ENCODE measurements at regions not wholly inside any gene's neighbourhood (a gene's known extent, or its start where the extent isn't known, plus 50 kb on each side); places are given as distances from the start of the nearest gene placed in this dataset.

DNA sequence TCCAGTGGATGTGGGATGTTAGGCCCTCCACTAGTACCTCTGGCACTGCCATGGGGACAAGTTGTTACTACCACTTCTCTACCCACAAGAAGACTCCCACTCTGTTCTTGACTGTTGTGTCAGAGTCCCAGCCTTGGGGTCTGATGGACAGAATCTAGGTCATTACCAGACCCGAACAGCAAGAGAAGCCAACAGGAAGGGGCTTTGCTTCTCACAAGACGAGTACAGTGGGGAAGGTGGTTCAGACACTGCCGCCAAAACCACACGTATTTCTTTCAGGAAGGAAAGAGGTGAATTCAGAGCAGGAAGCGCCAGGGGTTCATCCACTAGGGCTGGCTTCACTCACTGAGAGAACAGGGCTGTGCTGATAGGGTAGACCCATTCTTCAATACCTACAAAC is 161.3 kb upstream of the KIT start:
- DNase-seq: no peak

DNA sequence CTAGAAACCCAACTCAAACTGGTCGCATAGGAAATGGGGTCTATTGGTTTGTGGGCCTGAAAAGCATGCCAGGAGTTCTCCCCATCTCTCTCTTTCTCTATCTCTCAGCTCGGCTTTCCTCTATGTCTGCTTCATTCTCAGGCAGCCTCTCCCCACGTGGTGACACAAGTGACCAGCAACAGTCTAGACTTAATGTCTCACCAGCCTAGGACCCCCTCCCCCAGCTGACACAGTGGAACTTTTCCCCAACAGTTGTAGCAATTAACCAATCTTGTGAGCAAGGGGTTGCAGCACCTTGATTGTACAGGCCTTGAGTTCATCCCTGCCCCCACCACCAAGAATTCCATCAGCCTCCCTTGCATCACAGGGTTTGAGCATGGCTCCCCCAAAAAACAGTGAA is 159.8 kb upstream of the KIT start:
- DNase-seq: no peak

DNA sequence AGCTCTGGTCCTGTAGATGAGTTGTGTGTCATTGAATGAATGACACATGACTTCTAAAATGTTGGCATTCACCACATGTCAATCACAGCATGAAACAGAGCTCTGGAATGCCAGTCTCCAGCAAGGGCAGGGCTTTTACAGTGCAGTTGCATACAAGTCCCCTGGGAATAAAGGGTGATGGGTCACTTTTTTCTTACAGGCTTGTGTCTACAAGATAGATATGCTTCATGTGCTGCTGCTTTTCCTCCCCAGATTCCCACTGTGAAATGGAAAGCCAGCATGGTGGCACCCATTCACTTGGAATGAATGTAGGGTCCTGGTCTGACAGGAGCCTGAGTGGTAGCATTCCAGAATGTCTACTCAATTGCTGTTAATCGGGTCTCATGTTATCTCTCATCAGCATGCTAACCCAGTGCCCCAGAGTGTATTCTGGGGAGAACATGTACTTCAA is 159.1 kb upstream of the KIT start:
- no peak for DNase-seq

DNA sequence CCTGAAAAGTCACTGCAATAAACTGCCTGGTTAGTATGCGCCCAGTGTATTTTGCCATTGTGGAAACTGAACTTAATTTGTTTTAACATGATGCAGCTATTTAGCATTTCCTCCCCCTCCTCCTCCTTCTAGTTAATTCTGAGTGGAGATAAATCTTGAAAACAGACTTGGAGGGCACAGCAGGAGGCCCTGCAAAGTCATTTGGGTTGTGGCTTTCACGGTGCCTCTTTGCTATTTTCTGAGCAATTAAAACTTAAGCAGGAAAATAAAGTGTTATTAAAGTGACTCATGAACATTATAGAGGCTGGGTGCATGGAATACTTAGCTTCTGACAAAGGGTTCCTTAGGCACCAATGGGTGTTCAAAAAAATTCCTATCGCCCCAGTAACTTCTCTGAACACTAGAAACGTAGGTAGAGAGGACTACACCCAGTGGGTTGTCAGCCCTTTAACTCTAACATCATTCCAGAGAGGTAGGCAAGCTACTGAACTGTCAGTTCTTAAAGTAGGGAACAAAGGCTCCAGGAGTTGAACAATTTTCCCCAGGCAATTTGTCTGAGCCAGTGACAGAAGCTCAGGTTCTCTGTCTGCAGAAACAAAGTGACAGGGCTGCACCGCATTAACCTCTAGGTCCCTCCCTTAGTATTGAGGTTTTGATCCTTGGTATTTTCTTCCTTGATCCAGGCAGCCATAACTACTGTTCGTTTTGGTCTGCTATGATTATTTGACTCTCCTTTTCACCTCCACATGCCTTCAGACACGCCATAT is 158.3 kb upstream of the KIT start:
- DNase-seq: no peak

DNA sequence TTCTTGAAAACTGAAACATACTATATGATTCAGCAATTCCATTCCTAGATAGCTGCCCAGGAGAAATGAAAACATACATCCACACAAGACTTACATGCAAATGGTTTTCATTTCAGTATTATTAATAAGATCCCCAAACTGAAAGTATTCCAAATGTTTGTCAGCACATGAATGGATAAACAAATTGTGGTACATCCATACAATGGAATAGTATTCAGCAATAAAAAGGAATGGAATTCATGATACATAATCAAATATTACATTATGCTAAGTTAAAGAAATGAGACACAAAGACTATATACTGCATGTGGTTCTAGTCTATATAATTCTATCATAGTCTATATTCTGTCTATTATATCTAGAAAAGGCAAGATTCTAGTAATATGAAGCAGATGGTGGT is 152.4 kb upstream of the KIT start:
- DNase-seq: no peak

DNA sequence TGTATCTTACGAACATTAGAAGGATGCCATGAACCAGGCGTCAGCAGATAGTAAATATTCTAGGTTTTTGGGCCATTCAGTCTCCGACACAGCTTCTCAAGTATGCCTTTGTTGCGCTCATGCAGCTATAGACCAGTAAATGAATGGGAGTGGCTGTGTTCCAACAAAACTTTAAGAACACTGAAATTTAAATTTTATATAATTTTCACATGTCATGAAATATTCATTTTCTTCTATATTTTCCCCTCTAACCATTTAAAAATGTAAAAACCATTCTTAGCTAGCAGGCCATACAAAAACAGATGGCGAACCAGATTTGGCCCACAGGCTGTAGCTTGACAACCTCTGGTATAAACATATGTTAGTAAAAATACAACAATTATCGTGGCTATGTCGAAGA is 151.8 kb upstream of the KIT start:
- no peak for DNase-seq

DNA sequence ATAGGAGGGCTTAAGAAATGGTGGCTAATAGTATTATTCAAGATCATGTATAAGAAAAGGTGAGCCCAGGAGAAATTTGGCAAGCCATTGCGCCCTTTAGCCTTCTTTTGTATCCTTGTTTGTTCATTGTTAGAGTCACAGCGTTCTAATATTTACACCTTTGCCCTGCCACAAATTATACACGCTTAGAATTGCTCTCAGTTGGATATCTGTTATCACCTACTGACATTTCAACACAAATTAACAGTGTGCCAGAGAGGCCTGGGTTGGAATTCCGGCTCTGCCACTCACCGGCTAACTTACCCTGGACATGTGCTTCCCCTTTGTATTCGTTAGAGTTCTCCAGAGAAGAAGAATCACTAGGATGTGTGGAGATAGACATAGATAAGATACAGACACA is 148.7 kb upstream of the KIT start:
- no peak for DNase-seq

DNA sequence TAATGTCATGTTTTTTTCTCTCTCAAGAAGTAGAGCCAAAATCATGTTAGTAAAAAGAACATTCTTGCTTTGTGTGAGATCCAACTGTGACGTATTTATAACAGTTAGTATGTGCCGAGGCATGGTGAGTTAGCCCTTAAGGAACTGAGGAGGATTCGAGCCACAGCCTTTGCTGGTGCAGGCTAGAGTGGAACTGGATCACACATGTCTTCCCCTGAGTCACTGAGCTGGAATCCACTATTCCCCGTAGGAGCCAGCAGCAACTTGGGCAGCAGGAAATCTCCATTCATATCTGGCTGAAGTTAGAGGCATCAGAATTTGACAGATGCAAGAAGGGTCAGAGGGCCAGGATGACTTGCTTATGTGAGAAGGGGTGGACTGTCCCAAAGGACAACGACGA is 144.6 kb upstream of the KIT start:
- no peak for DNase-seq

DNA sequence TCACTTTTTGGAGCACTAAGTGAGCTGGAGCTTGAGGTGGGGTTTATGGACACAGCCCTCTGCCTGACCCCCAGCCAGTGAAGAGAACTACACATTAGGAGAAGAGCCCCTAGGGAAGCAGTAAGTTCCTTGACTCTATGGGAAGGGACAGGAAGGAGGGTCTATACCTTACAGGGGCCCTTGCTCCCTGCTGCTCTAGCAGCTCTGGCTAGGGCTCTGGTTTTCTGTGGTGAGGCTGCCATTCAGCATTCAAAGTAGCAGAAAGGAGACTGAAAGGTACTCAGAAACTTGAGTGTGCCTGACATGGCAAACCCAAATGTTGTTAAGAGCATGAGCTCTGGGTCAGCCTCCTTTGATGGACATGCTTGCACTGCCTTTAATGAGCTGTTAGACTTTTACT is 144.0 kb upstream of the KIT start:
- no peak for DNase-seq

DNA sequence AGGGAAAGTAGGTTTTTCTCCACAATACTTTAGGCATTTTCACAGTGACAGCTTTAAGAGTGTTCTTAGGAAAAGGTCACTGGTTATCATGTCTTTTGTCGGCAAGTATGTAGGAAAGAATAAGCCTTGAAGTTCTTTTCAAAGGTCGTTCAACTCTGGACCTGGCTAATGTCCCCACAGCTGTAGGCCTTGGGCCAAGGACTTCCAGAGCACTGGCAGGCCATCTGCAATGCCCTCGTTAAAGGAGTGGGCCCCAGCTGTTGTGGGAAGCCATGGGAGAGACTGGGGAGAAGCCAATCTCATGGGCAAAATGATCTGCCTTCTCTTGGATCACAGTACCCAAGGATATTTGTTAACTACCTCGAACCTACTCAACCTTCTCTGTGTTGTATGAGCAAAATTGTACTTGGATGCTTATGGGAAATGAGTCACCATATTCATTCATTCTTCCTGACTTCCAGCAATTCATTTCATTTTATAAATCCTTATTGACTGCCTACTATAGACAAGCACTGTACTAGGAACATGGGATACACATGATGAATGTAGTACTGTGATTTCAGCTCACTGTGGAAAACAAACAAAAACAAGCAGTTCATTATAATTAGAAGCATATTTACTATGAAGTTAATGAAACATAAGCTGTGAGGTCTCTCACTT is 141.1 kb upstream of the KIT start:
- no peak for DNase-seq

DNA sequence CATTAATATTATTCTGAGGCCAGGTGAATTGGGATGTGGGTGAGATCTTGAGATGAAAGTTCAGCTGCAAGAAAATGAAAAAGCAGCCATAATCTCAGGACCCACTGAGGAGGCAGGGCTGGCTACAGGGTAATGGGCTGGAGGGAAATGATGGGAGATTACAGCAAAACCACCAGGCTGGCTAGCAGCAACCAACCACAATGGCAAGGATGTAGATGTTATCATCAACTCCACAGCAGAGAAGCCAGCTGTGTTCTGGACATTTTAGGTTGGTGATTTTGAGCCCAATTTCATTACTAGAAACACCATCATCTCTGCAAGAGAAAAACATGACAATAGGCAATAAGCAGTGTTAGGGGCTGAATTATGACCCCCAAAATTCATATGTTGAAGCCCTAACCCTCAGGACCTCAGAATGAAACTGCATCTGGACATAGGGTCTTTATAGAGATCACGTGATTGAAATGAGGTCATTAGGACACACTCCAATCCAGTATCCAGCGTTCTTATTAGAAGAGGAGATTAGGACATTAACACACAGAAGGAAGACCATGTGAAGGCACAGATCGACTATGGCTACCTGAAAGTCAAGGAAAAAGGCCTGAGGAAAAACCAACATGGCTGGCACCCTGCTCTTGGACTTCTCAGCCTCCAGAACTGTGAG is 139.8 kb upstream of the KIT start:
- no peak for DNase-seq

DNA sequence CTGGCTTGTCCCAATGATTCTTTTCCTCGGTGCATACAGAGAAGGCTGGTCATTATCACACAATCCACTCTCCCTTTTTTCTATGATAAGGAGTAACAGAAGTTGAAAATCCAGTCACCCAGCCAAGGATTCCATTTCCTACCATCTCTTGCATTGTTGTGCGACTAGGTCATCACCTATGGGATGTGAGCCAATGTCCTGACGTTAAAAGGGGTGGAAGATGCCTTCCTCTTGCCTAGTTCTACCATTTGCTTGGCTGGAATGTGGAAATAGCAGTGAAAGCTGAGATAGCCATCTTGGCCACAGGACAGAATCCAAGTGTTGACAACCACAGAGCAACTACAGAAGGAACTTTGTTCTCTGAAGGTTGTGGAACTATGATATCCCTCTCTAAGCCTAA is 132.2 kb upstream of the KIT start:
- no peak for DNase-seq

DNA sequence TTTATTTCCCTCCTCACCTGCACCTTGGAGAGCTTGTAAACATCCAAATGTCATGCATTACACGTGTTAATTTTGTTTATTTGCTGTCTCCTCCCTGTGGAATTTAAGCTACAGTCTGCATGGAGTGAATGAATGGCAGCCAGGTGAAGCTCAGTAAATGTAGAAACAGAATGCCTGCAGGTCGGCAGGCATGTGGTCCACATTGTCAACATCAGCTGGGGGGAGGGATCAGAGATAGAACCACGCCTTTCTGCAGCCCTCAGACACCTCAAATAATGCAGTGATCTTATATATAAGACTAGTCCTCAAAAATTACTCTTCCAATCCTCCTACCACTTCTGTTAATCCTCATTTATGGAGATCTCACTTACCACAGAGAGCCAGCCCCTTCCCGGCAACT is 131.2 kb upstream of the KIT start:
- no peak for DNase-seq

DNA sequence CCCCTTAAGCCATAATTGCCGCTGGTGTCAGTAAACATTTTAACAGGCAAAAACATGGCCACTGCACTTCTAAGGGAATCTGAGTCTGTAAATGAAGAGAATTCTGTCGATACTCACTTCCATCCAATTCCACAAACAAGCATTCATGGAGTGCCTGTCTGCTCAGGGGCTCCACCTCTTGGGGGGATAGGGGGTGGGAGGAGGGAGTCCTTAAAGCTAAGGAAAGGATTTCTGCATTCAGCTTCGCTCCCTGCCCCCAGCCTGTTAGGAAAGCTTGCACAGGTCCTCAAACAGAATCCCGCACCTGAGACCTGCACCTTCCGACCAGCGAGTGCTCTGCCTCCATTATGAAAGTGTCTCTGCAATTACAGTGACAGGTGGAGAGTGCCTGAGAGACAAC is 130.2 kb upstream of the KIT start:
- DNase-seq: no peak

DNA sequence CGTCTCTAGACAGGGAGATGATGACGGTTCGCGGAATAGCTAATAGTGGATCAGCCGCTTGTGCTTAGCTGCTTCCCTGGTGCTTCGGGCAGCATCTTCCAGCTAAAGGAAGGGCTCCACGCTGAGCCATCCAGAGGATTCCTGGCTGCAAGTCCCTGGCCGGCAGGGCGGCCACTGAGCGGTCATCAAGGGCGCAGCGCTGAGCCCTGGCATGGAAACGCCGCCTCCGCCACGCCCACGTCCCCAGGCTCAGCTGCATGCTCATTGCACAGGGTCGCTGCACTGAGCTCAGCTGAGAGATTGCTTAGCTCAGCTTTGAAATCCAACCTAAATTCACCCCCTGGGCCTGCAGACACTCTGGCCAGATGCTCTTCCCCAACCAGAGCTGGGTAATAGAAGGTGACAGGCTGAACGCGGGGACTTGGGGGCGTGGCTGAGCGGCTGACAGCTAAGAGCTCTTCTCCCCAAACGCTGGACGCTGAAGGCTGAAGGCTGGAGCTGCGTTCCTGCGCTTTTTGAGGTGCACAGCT is 118.2 kb upstream of the KIT start:
- peak; percentile 64 for DNase-seq

DNA sequence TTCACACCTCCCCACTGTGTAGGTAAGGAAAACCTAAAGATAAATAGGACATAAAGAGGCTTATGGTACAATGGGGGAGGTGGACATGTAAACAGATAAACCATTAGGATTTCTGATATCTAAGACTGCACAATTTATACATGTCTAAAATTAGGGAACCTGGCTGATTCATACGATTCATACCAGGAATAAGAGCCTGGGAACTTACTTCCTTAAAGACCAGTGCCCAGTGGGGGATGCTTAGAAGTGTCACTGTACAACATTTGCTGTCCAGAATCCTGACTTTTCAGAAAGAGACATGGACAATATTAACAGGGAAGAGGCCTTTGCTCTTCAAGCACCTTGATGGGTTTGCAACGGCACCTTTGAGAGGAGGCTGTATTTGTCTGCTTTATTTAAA is 116.8 kb upstream of the KIT start:
- no peak for DNase-seq

DNA sequence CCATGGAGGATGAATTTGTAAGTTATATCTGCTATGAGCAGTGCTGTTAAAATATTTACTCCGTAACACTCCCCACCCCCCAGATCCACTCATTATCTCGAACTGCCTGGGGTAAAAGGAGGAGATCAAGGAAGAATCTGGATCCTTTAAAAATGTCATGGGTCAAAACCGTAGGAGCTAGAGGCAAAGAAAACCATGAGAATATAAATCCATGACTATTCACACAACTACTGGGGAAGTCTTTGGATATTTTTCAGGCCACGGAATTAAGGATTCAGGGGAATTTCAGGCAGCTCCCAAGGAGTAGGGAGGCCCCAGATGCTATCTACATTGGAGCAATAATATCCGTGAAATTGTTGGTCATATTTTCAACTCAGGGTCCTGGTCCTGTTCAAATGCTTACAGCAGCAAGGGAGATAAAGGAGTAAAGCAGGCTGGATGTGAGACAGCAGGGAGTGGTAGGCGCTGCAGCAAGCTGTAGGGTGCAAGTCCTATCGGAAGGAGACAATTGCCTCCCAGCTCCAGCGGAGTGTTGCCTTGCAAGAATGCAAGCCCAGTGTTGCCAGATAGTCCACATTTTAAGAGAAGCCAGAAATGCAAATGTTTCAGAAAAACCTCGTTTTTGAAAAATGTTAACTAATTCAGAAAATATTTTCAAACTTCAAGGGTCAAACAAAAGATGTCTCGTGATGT is 116.2 kb upstream of the KIT start:
- no peak for DNase-seq

DNA sequence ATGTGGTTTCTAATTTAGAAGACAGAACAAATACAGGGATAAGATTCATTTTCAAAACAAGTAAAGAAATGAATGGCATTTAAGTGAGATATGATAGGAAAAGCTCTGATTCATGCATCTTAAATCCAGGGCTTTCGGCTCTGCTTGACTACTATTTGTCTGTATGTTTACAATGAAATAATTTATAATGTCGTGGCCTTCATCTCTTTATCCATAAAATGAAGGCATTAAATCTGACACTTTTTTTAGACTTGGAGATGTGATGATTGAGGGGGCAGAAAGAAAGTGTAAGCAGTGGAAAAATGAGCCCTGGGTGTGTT is 115.7 kb upstream of the KIT start:
- no peak for DNase-seq

DNA sequence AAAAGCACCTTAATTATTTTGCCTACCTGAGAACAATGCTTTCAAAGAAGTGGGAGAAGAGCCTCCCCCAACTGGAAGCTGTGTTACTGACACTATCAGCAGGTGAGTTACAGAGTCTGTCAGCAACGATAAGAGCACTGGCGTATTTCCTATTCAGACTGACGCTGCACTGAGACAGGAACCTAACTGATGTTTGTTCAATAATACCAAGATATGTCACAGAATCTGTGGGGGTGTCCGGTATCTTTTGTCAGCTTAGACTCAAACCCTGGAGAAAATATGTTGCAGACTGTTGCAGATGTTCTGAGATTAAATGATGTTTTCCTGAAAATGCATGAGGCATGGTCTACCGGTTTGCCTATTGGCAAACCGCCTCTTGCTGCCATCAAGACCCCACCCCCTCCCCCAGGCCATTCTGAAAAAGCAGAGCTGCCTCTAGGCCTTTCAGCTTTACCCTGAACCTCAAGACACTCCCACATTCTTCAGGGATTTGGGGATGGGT is 115.2 kb upstream of the KIT start:
- no peak for DNase-seq

DNA sequence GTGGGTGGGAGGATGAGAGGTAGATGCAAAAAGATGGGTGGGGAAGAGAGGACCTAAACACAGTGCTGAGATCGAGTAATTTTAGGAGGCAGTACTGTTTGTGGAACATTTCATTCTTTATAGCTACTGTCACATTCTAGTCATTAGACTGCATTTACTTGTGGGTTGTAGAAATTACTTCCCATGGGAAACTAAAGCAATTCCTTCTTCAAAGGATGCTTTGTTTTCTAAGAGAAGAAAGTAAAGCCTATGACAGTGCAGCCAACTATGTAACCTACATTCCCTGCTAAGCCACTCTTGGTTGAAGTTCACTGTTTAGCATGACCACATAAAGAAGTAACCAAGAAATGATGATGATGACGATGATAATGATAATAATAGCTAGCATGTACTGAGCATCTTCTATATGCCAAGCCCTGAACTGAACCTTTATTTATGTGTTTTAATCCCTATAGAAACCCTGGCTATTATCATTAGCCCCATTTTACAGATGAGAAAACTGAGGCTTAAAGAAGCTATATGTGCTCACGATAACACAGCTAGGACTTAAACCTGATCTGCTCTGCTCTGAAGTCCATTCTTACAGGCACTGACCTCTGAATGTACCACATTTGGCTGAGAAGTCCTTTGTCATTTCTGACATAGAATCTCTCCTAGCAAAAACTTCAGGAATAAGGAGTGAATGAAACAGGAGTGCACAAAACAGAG is 114.5 kb upstream of the KIT start:
- no peak for DNase-seq

DNA sequence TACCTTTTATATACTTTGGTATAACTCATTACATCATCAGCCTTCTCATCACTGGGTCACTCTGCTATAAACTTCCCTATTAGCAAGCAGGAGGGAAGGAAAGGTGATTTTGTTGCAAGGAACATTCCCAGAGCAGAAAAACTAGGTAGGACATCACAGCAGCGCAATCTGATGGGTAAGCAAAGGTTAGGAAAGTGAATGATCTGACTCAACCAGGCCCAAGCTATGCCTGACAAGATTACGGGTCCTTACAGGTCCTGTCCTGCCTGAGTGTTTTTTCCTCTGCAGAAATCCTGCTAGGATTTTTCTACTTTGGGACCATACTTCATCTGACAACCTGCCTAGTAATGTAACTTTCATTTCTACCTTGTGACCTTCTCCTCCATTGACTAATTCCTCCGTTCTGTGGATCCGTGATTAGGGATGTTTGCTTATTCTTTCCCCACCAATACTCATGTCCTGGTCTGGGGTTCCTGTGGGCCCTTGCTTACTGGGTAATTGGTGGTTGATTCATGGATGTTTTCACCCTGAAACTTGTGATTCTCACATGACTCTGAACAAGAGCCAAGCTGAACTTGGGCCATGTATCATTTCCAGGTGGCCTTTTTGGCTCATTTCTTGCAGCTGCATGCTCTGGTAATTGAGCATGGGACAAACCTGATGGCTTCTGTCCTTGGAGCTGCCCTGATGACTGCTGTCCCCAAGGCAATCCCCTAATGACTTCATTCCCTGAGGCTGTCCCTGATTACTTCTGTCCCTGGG is 111.9 kb upstream of the KIT start:
- DNase-seq: no peak
